ENCODE measurements at regions not wholly inside any gene's neighbourhood (a gene's known extent, or its start where the extent isn't known, plus 50 kb on each side); places are given as distances from the start of the nearest gene placed in this dataset.

DNA sequence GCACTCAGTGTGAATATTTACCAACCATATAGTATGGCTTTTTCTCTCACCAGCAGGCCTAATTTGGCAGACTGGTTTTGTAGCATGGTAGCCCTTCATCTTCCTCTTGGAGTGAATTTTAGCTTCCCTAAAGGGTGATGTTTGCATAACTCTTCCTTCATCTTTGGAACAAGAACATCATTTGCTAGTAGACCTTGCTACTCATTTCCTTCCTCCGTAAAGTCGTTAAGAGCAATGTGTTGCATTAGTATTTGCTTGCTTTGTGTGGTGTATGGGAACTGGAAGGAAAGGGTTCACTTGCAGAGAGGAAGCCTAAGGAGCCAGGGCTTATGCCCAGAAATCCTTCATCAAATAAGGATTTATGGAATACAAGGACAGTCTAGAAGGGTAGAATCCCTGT, 50.2 kb upstream of the PGRMC2 start (continued):
- TF ChIP-seq, protein P1, sequence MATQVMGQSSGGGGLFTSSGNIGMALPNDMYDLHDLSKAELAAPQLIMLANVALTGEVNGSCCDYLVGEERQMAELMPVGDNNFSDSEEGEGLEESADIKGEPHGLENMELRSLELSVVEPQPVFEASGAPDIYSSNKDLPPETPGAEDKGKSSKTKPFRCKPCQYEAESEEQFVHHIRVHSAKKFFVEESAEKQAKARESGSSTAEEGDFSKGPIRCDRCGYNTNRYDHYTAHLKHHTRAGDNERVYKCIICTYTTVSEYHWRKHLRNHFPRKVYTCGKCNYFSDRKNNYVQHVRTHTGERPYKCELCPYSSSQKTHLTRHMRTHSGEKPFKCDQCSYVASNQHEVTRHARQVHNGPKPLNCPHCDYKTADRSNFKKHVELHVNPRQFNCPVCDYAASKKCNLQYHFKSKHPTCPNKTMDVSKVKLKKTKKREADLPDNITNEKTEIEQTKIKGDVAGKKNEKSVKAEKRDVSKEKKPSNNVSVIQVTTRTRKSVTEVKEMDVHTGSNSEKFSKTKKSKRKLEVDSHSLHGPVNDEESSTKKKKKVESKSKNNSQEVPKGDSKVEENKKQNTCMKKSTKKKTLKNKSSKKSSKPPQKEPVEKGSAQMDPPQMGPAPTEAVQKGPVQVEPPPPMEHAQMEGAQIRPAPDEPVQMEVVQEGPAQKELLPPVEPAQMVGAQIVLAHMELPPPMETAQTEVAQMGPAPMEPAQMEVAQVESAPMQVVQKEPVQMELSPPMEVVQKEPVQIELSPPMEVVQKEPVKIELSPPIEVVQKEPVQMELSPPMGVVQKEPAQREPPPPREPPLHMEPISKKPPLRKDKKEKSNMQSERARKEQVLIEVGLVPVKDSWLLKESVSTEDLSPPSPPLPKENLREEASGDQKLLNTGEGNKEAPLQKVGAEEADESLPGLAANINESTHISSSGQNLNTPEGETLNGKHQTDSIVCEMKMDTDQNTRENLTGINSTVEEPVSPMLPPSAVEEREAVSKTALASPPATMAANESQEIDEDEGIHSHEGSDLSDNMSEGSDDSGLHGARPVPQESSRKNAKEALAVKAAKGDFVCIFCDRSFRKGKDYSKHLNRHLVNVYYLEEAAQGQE (IDR thresholded peaks at IDR 0.05; ENCODE audit: borderline replicate concordance) = no peak
- TF ChIP-seq, protein P1 (CRISPR knock-in tag; IDR thresholded peaks at IDR 0.05; ENCODE audit: low read depth) = no peak
